Nephron progenitor cell (in vitro differentiated cells): ENCODE measurements at regions not wholly inside any gene's neighbourhood (a gene's known extent, or its start where the extent isn't known, plus 50 kb on each side); places are given as distances from the start of the nearest gene placed in this dataset.
"Not testable (repeated sequence)": the region's sequence is repeated elsewhere in the genome, so short reads cannot be mapped to it uniquely, and the experiment has no call there.

Source experiments
- DNase-seq: peaks from one replicate; pipeline ENCODE4 v3.0.0; 2021
- H3K27ac Mint-ChIP-seq: 2 replicates; pipeline ENCODE4 v1.8.0; 2021; ENCODE audit warnings: mild to moderate bottlenecking, moderate library complexity, mixed read lengths
- H3K27me3 Mint-ChIP-seq: 2 replicates; pipeline ENCODE4 v1.8.0; 2021; ENCODE audit warnings: mild to moderate bottlenecking, low read depth, mixed read lengths; ENCODE audit not compliant: poor library complexity
- H3K36me3 Mint-ChIP-seq: 2 replicates; pipeline ENCODE4 v1.8.0; 2021; ENCODE audit warnings: low read depth, mixed read lengths
- H3K4me1 Mint-ChIP-seq: 2 replicates; pipeline ENCODE4 v1.8.0; 2021; ENCODE audit warnings: mixed read lengths
- H3K4me3 Mint-ChIP-seq: 2 replicates; pipeline ENCODE4 v1.8.0; 2021; ENCODE audit warnings: mild to moderate bottlenecking, moderate library complexity, mixed read lengths
- H3K9me3 Mint-ChIP-seq: 2 replicates; pipeline ENCODE4 v1.8.0; 2021; ENCODE audit warnings: mild to moderate bottlenecking, moderate library complexity, mixed read lengths
- CTCF ChIP-seq: fragments of 200-600 bp; sonication (generic); IDR thresholded peaks from 2 replicates; pipeline ENCODE4 v1.5.0; 2021; ENCODE audit warnings: antibody characterized with exemption

GRCh38 chrX:123108513-123109427 lies 75.3 kb upstream of the GRIA3 start:
- no peak for TF ChIP-seq CTCF
- Mint-ChIP-seq H3K9me3 (peaks cover 42% of the 10 kb centered on the region), H3K27me3 (no peaks in the 10 kb centered on the region), H3K36me3 (no peaks in the 10 kb centered on the region), H3K4me1 (no peaks in the 10 kb centered on the region), H3K4me3 (no peak overlapping the region), H3K27ac (no peak overlapping the region)
- DNase-seq, result no peak

DNA sequence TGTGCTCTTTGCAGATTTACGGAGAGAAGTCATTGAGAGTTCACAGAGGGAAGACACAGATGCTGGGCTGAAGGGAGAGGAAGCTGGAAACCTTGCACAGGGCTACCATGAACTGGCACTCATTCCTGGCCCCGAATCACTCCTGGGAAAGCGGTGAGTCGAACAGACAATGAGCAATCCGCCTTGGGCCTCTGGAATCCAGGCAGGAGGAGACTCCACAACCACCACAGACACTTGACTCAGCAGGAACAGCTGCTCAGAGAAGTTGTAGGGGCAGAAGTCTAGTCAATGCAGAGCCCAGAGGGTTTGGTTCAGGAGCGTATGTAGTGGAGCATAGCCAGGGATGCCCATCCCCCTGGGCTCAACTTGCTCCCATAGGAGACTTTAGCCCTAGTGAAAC lies 62.8 kb upstream of the GRIA3 start:
- Mint-ChIP-seq H3K27ac (no peak overlapping the region), H3K9me3 (peaks cover 51% of the 10 kb centered on the region), H3K4me3 (no peak overlapping the region), H3K4me1 (no peaks in the 10 kb centered on the region), H3K27me3 (peaks cover 3% of the 10 kb centered on the region), H3K36me3 (no peaks in the 10 kb centered on the region)
- DNase-seq, result no peak
- no peak for TF ChIP-seq CTCF

- H3K27me3 Mint-ChIP-seq, result not testable (repeated sequence)
These were observed 54.3 kb upstream of the GRIA3 start for GRCh38 chrX:123129805-123130204.

More at GRCh38 chrX:123129805-123130204, 54.3 kb upstream of the GRIA3 start:
- H3K9me3 Mint-ChIP-seq, result peaks cover 78% of the 10 kb centered on the region
- not testable (repeated sequence) for H3K27ac Mint-ChIP-seq, H3K4me3 Mint-ChIP-seq, H3K36me3 Mint-ChIP-seq, H3K4me1 Mint-ChIP-seq, DNase-seq
